Lung (tissue), 9 donors: ENCODE measurements at regions not wholly inside any gene's neighbourhood (a gene's known extent, or its start where the extent isn't known, plus 50 kb on each side); places are given as distances from the start of the nearest gene placed in this dataset.
"Not testable (repeated sequence)": the region's sequence is repeated elsewhere in the genome, so short reads cannot be mapped to it uniquely, and the experiment has no call there.

Experiments
- ATAC-seq: fragments of 200-7000 bp; cut with Tn5 transposase; one replicate; pipeline ENCODE4 v1.9.1; 2020; ENCODE audit warnings: moderate number of reproducible peaks; ENCODE audit not compliant: insufficient read depth, low FRiP score
- DNase-seq, 3 donors: peaks; one replicate each; pipeline ENCODE4 v3.0.0-alpha.2; 2013 to 2017
- H3K27ac ChIP-seq, 2 donors: one replicate each; pipeline ENCODE4 v1.5.1; 2013; ENCODE audit warnings: mild to moderate bottlenecking in 2 of 2, moderate library complexity in 2 of 2, control low read depth in 1 of 2, inconsistent platforms in 1 of 2, low read depth in 1 of 2, low read length in 1 of 2
- H3K27me3 ChIP-seq, 3 donors: one replicate each; pipeline ENCODE4 v1.5.1; 2013; ENCODE audit warnings: low read length in 2 of 3; ENCODE audit not compliant: control insufficient read depth in 3 of 3, insufficient read depth in 3 of 3
- H3K36me3 ChIP-seq, 4 donors: one replicate each; pipeline ENCODE4 v1.5.1; 2013; ENCODE audit warnings: low read length in 4 of 4, mild to moderate bottlenecking in 1 of 4, moderate library complexity in 1 of 4; ENCODE audit not compliant: control insufficient read depth in 4 of 4, insufficient read depth in 4 of 4
- H3K4me1 ChIP-seq, 5 donors: one replicate each; pipeline ENCODE4 v1.5.1; 2013; ENCODE audit warnings: low read length in 5 of 5, mild to moderate bottlenecking in 2 of 5, moderate library complexity in 1 of 5; ENCODE audit not compliant: control insufficient read depth in 5 of 5, insufficient read depth in 5 of 5
- H3K4me3 ChIP-seq: one replicate; pipeline ENCODE4 v1.5.1; 2013; ENCODE audit warnings: mild to moderate bottlenecking, control low read depth, moderate library complexity
- H3K9ac ChIP-seq, 2 donors: one replicate each; pipeline ENCODE4 v1.5.1; 2013; ENCODE audit warnings: low read length in 2 of 2, control low read depth in 1 of 2; ENCODE audit not compliant: insufficient read depth in 1 of 2
- H3K9me3 ChIP-seq, 4 donors: one replicate each; pipeline ENCODE4 v1.5.1; 2013; ENCODE audit warnings: low read length in 3 of 4, mild to moderate bottlenecking in 1 of 4, moderate library complexity in 1 of 4; ENCODE audit not compliant: control insufficient read depth in 4 of 4, insufficient read depth in 3 of 4
- WGBS, 2 donors: extraction: QIAGEN DNeasy Blood & Tissue Kit; methylation state at CpG; one replicate each; pipeline ENCODE4 v1.1.7; 2013; 5-methylcytosine and 5-hydroxymethylcytosine counted together
- donor health status: Bipolar disorder and iron deficiency.
- donor health status: healthy.
- donor health status: DM: yes; HTN: yes; CAD: no.

GRCh38 chr1:91279-91678 is 360.2 kb downstream of the OR4F29 start:
- not testable (repeated sequence) for H3K36me3 ChIP-seq, DNase-seq, H3K9me3 ChIP-seq, ATAC-seq, H3K27me3 ChIP-seq, H3K9ac ChIP-seq, H3K27ac ChIP-seq, H3K4me3 ChIP-seq, H3K4me1 ChIP-seq
- no CpG with 5 or more reads among the region's 4 CpGs for WGBS, 2 donors

- not testable (repeated sequence) for H3K4me1 ChIP-seq, H3K36me3 ChIP-seq, H3K27me3 ChIP-seq, DNase-seq, ATAC-seq, H3K9me3 ChIP-seq, H3K9ac ChIP-seq, H3K27ac ChIP-seq, H3K4me3 ChIP-seq
- WGBS, 2 donors, result no CpG with 5 or more reads among the region's 9 CpGs
Measured at GRCh38 chr1:88110-88509, 363.4 kb downstream of the OR4F29 start.

- not testable (repeated sequence) for H3K36me3 ChIP-seq, H3K4me1 ChIP-seq, H3K27me3 ChIP-seq, H3K9ac ChIP-seq, H3K27ac ChIP-seq, H3K9me3 ChIP-seq, ATAC-seq, H3K4me3 ChIP-seq
- DNase-seq, result peak in 1 of 3 donors; percentile 6
- 100% methylated on average over 1 of the region's 3 CpGs; no CpG with 5 or more reads in 1 of the 2 donors for WGBS, 2 donors
Measured at GRCh38 chr1:79152-79551, 372.3 kb downstream of the OR4F29 start.

GRCh38 chr1:65119-65518 is 386.4 kb downstream of the OR4F29 start, which contains the start of gene OR4F5:
Gene OR4F5, plus strand, starts transcription at chr1:65419.
- H3K9ac ChIP-seq, H3K4me3 ChIP-seq, H3K36me3 ChIP-seq, ATAC-seq, DNase-seq, H3K27ac ChIP-seq, H3K9me3 ChIP-seq, H3K4me1 ChIP-seq, H3K27me3 ChIP-seq: not testable (repeated sequence)
- no CpG with 5 or more reads among the region's 2 CpGs for WGBS, 2 donors

GRCh38 chr1:56014-56531 is 395.4 kb downstream of the OR4F29 start:
- not testable (repeated sequence) for H3K27me3 ChIP-seq, H3K36me3 ChIP-seq, ATAC-seq, H3K4me1 ChIP-seq, DNase-seq, H3K9me3 ChIP-seq, H3K9ac ChIP-seq, H3K4me3 ChIP-seq, H3K27ac ChIP-seq
- 52 to 64% methylated on average over 2 of the region's 3 CpGs for WGBS, 2 donors

GRCh38 chr1:53182-53581 is 398.3 kb downstream of the OR4F29 start:
- not testable (repeated sequence) for H3K9me3 ChIP-seq, H3K9ac ChIP-seq, H3K4me1 ChIP-seq, ATAC-seq, H3K27me3 ChIP-seq, DNase-seq, H3K36me3 ChIP-seq, H3K27ac ChIP-seq, H3K4me3 ChIP-seq
- WGBS, 2 donors, result no CpG with 5 or more reads among the region's 1 CpG

- not testable (repeated sequence) for H3K36me3 ChIP-seq, DNase-seq, H3K4me1 ChIP-seq, H3K9me3 ChIP-seq, H3K27me3 ChIP-seq, H3K27ac ChIP-seq, H3K9ac ChIP-seq, H3K4me3 ChIP-seq
- peak; percentile 85 for ATAC-seq
- no CpG with 5 or more reads among the region's 2 CpGs for WGBS, 2 donors
Measured at GRCh38 chr1:41965-42466, 409.5 kb downstream of the OR4F29 start.

GRCh38 chr1:41197-41596 is 410.3 kb downstream of the OR4F29 start:
- not testable (repeated sequence) for H3K4me3 ChIP-seq, H3K9me3 ChIP-seq, H3K36me3 ChIP-seq, ATAC-seq, H3K27me3 ChIP-seq, H3K27ac ChIP-seq, H3K9ac ChIP-seq, DNase-seq, H3K4me1 ChIP-seq
